ENCODE measurements at regions not wholly inside any gene's neighbourhood (a gene's known extent, or its start where the extent isn't known, plus 50 kb on each side); places are given as distances from the start of the nearest gene placed in this dataset.
A peak's percentile ranks its signal among the peaks of the same experiment; 100 is the strongest.
"Not testable (repeated sequence)": the region's sequence is repeated elsewhere in the genome, so short reads cannot be mapped to it uniquely, and the experiment has no call there.

DNA sequence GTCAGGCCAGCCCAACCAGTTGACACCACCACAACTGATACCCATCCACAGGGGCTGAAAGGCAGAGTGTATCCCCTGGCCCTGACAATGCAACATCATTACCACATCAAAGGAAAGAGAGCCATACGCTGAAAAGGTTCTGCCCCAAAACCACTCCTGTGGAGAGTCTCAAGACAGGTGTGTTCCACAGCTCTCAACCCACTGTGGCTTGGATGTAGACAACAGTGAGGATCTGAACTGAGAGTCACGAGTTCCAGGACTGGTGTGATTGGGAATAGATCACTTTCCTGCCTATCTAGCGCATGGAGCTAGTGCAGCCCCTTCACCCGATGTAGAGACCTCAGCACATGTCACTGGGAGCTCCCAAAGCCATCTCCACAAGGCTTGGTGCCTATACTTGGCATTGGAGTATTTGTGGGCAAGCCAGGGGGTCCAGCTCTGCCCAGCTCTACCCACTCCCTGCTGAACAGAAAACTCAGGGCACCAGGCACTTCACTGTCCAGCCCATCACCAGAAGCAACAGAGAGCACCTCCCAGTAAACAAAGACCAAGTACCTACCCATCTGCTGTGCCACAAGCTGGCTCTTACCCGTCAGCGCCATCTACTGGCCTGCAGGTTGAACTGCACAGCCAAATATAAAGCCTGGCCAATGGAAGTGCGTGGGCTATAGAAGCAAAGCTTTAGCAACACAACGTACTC is 579.5 kb downstream of the UQCRFS1 start:
- DNase-seq (ENCODE audit: low read depth) = peak; percentile 60
- TF ChIP-seq MAX (IDR thresholded peaks at IDR 0.05; ENCODE audit: low read depth, low read length) (no peak), MYC (IDR thresholded peaks at IDR 0.05; ENCODE audit: low read depth, low read length) (no peak), POLR2A (IDR thresholded peaks at IDR 0.05; ENCODE audit: extremely low read depth, insufficient read length) (no peak)
- TF ChIP-seq, protein P1, sequence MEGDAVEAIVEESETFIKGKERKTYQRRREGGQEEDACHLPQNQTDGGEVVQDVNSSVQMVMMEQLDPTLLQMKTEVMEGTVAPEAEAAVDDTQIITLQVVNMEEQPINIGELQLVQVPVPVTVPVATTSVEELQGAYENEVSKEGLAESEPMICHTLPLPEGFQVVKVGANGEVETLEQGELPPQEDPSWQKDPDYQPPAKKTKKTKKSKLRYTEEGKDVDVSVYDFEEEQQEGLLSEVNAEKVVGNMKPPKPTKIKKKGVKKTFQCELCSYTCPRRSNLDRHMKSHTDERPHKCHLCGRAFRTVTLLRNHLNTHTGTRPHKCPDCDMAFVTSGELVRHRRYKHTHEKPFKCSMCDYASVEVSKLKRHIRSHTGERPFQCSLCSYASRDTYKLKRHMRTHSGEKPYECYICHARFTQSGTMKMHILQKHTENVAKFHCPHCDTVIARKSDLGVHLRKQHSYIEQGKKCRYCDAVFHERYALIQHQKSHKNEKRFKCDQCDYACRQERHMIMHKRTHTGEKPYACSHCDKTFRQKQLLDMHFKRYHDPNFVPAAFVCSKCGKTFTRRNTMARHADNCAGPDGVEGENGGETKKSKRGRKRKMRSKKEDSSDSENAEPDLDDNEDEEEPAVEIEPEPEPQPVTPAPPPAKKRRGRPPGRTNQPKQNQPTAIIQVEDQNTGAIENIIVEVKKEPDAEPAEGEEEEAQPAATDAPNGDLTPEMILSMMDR (IDR thresholded peaks at IDR 0.05; ENCODE audit: low read depth, low read length) = peak; percentile 82
- no peak overlapping the region for H3K4me3 ChIP-seq (ENCODE audit: low read depth, low read length)

- TF ChIP-seq POLR2A (IDR thresholded peaks at IDR 0.05; ENCODE audit: extremely low read depth, insufficient read length) = no peak
- no peak for TF ChIP-seq MAX (IDR thresholded peaks at IDR 0.05; ENCODE audit: low read depth, low read length)
- no peak overlapping the region for H3K4me3 ChIP-seq (ENCODE audit: low read depth, low read length)
- no peak for DNase-seq (ENCODE audit: low read depth)
Measured at GRCh38 chr19:28632371-28633080, 580.4 kb downstream of the UQCRFS1 start.

DNA sequence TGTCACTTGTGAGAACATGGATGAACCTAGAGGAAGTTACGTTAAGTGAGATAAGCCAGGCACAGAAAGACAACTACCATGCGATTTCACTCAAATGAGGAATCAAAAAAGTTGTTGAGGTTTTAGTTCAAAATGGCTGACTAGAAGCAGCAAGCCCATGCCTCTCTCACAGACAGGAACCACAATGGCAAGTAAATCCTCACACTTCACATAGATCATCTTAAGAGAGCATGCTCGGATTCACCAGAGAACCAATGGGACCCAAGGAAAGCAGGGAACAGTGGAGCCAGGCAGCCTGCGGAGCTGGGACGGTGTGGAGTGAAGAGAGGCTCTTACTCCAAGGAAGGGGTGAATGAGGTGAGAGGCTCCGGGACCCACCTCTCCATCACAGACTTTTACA is 581.0 kb downstream of the UQCRFS1 start:
- no peak overlapping the region for H3K4me3 ChIP-seq (ENCODE audit: low read depth, low read length)
- TF ChIP-seq POLR2A (IDR thresholded peaks at IDR 0.05; ENCODE audit: extremely low read depth, insufficient read length) = no peak
- TF ChIP-seq MYC (IDR thresholded peaks at IDR 0.05; ENCODE audit: low read depth, low read length) = no peak
- no peak for TF ChIP-seq MAX (IDR thresholded peaks at IDR 0.05; ENCODE audit: low read depth, low read length)
- TF ChIP-seq, protein P1 (IDR thresholded peaks at IDR 0.05; ENCODE audit: low read depth, low read length) = no peak
- no peak for DNase-seq (ENCODE audit: low read depth)

GRCh38 chr19:28627669-28628068 is 585.3 kb downstream of the UQCRFS1 start:
- H3K4me3 ChIP-seq (ENCODE audit: low read depth, low read length) = no peak overlapping the region
- no peak for DNase-seq (ENCODE audit: low read depth)
- TF ChIP-seq MAX (IDR thresholded peaks at IDR 0.05; ENCODE audit: low read depth, low read length) (no peak), POLR2A (IDR thresholded peaks at IDR 0.05; ENCODE audit: extremely low read depth, insufficient read length) (no peak), MYC (IDR thresholded peaks at IDR 0.05; ENCODE audit: low read depth, low read length) (no peak)
- TF ChIP-seq, protein P1 (IDR thresholded peaks at IDR 0.05; ENCODE audit: low read depth, low read length) = no peak

DNA sequence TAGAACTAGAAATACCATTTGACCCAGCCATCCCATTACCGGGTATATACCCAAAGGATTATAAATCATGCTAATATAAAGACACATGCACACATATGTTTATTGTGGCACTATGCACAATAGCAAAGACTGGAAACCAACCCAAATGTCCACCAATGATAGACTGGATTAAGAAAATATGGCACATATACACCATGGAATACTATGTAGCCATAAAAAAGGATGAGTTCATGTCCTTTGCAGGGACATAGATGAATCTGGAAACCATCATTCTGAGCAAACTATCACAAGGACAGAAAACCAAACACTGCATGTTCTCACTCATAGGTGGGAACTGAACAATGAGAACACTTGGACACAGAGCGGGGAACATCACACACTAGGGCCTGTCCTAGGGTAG is 586.5 kb downstream of the UQCRFS1 start:
- not testable (repeated sequence) for H3K4me3 ChIP-seq (ENCODE audit: low read depth, low read length); DNase-seq (ENCODE audit: low read depth)

GRCh38 chr19:28619816-28620429 is 593.0 kb downstream of the UQCRFS1 start:
- DNase-seq (ENCODE audit: low read depth) = no peak

More at GRCh38 chr19:28619816-28620429, 593.0 kb downstream of the UQCRFS1 start:
- no peak overlapping the region for H3K4me3 ChIP-seq (ENCODE audit: low read depth, low read length)
- TF ChIP-seq MAX (IDR thresholded peaks at IDR 0.05; ENCODE audit: low read depth, low read length) (no peak), POLR2A (IDR thresholded peaks at IDR 0.05; ENCODE audit: extremely low read depth, insufficient read length) (no peak), MYC (IDR thresholded peaks at IDR 0.05; ENCODE audit: low read depth, low read length) (no peak)
- TF ChIP-seq, protein P1 (IDR thresholded peaks at IDR 0.05; ENCODE audit: low read depth, low read length) = no peak
